Endothelial cell of umbilical vein (primary cell): ENCODE measurements at regions not wholly inside any gene's neighbourhood (a gene's known extent, or its start where the extent isn't known, plus 50 kb on each side); places are given as distances from the start of the nearest gene placed in this dataset.
"Not testable (repeated sequence)": the region's sequence is repeated elsewhere in the genome, so short reads cannot be mapped to it uniquely, and the experiment has no call there.

ENCODE experiments used
- EZH2 ChIP-seq: IDR thresholded peaks from 2 replicates; pipeline ENCODE4 v1.6.1; 2012; ENCODE audit warnings: borderline replicate concordance, low read depth, mild to moderate bottlenecking, moderate library complexity, low read length, inconsistent platforms; ENCODE audit not compliant: severe bottlenecking
- POLR2A ChIP-seq: IDR thresholded peaks from 2 replicates; pipeline ENCODE4 v1.6.1; 2012; ENCODE audit warnings: low read depth, mild to moderate bottlenecking, control low read depth, low read length
- POLR2AphosphoS5 ChIP-seq: IDR thresholded peaks from 2 replicates; pipeline ENCODE4 v1.6.1; 2012; ENCODE audit warnings: low read depth, mild to moderate bottlenecking, control low read depth, low read length, moderate library complexity; ENCODE audit not compliant: insufficient read depth
- TF ChIP-seq, protein P1 (sequence below), 2 donors: IDR thresholded peaks; 1 replicate in 1 of 2; 2 replicates in 1 of 2; pipeline ENCODE4 v1.5.1; 2011; ENCODE audit warnings: low read length in 2 of 2, mild to moderate bottlenecking in 2 of 2, moderate library complexity in 2 of 2, control low read depth in 1 of 2, inconsistent platforms in 1 of 2, low read depth in 1 of 2; ENCODE audit not compliant: insufficient read depth in 1 of 2; ENCODE audit errors: extremely low read depth in 1 of 2

DNA sequence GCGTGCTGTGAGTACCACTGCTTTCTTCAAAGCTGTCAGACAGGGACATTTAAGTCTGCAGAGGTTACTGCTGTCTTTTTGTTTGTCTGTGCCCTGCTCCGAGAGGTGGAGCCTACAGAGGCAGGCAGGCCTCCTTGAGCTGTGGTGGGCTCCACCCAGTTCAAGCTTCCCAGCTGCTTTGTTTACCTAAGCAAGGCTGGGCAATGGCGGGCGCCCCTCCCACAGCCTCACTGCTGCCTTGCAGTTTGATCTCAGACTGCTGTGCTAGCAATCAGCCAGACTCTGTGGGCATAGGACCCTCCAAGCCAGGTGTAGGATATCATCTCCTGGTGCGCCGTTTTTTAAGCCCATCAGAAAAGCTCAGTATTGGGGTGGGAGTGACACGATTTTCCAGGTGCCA, 374.5 kb downstream of the TFAP2B start:
- TF ChIP-seq, protein P1, sequence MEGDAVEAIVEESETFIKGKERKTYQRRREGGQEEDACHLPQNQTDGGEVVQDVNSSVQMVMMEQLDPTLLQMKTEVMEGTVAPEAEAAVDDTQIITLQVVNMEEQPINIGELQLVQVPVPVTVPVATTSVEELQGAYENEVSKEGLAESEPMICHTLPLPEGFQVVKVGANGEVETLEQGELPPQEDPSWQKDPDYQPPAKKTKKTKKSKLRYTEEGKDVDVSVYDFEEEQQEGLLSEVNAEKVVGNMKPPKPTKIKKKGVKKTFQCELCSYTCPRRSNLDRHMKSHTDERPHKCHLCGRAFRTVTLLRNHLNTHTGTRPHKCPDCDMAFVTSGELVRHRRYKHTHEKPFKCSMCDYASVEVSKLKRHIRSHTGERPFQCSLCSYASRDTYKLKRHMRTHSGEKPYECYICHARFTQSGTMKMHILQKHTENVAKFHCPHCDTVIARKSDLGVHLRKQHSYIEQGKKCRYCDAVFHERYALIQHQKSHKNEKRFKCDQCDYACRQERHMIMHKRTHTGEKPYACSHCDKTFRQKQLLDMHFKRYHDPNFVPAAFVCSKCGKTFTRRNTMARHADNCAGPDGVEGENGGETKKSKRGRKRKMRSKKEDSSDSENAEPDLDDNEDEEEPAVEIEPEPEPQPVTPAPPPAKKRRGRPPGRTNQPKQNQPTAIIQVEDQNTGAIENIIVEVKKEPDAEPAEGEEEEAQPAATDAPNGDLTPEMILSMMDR (IDR thresholded peaks at IDR 0.05; ENCODE audit: extremely low read depth in 1 of 2, insufficient read depth in 1 of 2, low read depth in 1 of 2, low read length in 2 of 2) = not testable (repeated sequence)
- TF ChIP-seq POLR2A, POLR2AphosphoS5, EZH2: not testable (repeated sequence)
